SU-DHL-6 (cell line): ENCODE measurements at regions not wholly inside any gene's neighbourhood (a gene's known extent, or its start where the extent isn't known, plus 50 kb on each side); places are given as distances from the start of the nearest gene placed in this dataset.

Experiments
- H2AFZ ChIP-seq: fragments of 200-600 bp; sonication (generic); 2 replicates; pipeline ENCODE4 v1.6.1; 2014; ENCODE audit warnings: low read depth, mild to moderate bottlenecking, moderate library complexity, mixed read lengths, antibody characterized with exemption, low read length; ENCODE audit not compliant: severe bottlenecking
- H3F3A ChIP-seq: fragments of 200-600 bp; shearing (Covaris generic); 2 replicates; pipeline ENCODE4 v1.6.0; 2016; ENCODE audit warnings: antibody characterized with exemption, mild to moderate bottlenecking; ENCODE audit not compliant: insufficient read depth
- H3K27ac ChIP-seq: fragments of 200-600 bp; sonication (generic); 2 replicates; pipeline ENCODE4 v1.5.1; 2016; ENCODE audit warnings: low read depth, mild to moderate bottlenecking, low read length, moderate library complexity, mixed read lengths
- H3K27me3 ChIP-seq: fragments of 200-600 bp; sonication (generic), shearing (Covaris generic); 2 replicates; pipeline ENCODE4 v1.6.0; 2014; ENCODE audit warnings: mild to moderate bottlenecking, low read length
- H3K36me3 ChIP-seq: fragments of 200-600 bp; sonication (generic); 2 replicates; pipeline ENCODE4 v1.6.1; 2014; ENCODE audit warnings: mild to moderate bottlenecking, low read length, mixed read lengths
- H3K4me2 ChIP-seq: fragments of 300-600, 200-600 bp; shearing (Covaris generic), sonication (generic); 2 replicates; pipeline ENCODE4 v1.6.0; 2014; ENCODE audit warnings: low read length, low read depth, mild to moderate bottlenecking; ENCODE audit not compliant: poor library complexity, severe bottlenecking
- H3K4me3 ChIP-seq: fragments of 200-600 bp; sonication (generic); 2 replicates; pipeline ENCODE4 v1.5.1; 2014; ENCODE audit warnings: antibody characterized with exemption, low read length, mild to moderate bottlenecking, mixed read lengths; ENCODE audit not compliant: insufficient read depth, poor library complexity, severe bottlenecking
- H3K79me2 ChIP-seq: fragments of 200-600 bp; sonication (generic); 2 replicates; pipeline ENCODE4 v1.6.1; 2014; ENCODE audit warnings: mild to moderate bottlenecking, low read length, moderate library complexity; ENCODE audit not compliant: insufficient read depth
- H3K9ac ChIP-seq: fragments of 200-600 bp; sonication (generic); 2 replicates; pipeline ENCODE4 v1.7.0; 2014; ENCODE audit warnings: mild to moderate bottlenecking, low read length
- H3K9me2 ChIP-seq: fragments of 200-600 bp; sonication (generic); replicated peaks from 2 replicates; pipeline ENCODE4 v1.6.1; 2014; ENCODE audit warnings: low read length; ENCODE audit not compliant: insufficient read depth
- H3K9me3 ChIP-seq: fragments of 200-600 bp; sonication (generic); 2 replicates; pipeline ENCODE4 v1.6.1; 2014; ENCODE audit warnings: low read length, mixed read lengths; ENCODE audit not compliant: insufficient read depth
- H4K20me1 ChIP-seq: fragments of 200-600 bp; sonication (generic); 2 replicates; pipeline ENCODE4 v1.6.1; 2014; ENCODE audit warnings: low read depth, mild to moderate bottlenecking, antibody characterized with exemption, low read length, moderate library complexity, mixed read lengths
- CTCF ChIP-seq: fragments of 200-600 bp; sonication (generic); IDR thresholded peaks from one replicate; pipeline ENCODE4 v1.5.1; 2017; ENCODE audit warnings: antibody characterized with exemption, mild to moderate bottlenecking, low read length, moderate library complexity; ENCODE audit not compliant: insufficient read depth, poor library complexity, severe bottlenecking
- EZH2phosphoT487 ChIP-seq: fragments of 200-600 bp; sonication (generic), shearing (Covaris generic); conservative IDR thresholded peaks from 2 replicates; pipeline ENCODE4 v1.6.1; 2018; ENCODE audit warnings: mild to moderate bottlenecking, antibody characterized with exemption, low read length, moderate library complexity, mixed read lengths

- H3K9me2 ChIP-seq, result no peaks in the 10 kb centered on the region
- no peak overlapping the region for H2AFZ ChIP-seq
- H3F3A ChIP-seq, result no peaks in the 10 kb centered on the region
- no peaks in the 10 kb centered on the region for H3K36me3 ChIP-seq
- H3K9ac ChIP-seq, result no peak overlapping the region
- no peaks in the 10 kb centered on the region for H3K79me2 ChIP-seq
- H3K27ac ChIP-seq, result no peak overlapping the region
- no peaks in the 10 kb centered on the region for H3K27me3 ChIP-seq
- TF ChIP-seq CTCF (no peak), EZH2phosphoT487 (no peak)
- no peaks in the 10 kb centered on the region for H4K20me1 ChIP-seq
- no peaks in the 10 kb centered on the region for H3K9me3 ChIP-seq
- no peak overlapping the region for H3K4me3 ChIP-seq
- no peak overlapping the region for H3K4me2 ChIP-seq
Observed at GRCh38 chr5:173772384-173773059, 115.6 kb upstream of the CPEB4 start.

GRCh38 chr5:173774271-173774761 is 113.8 kb upstream of the CPEB4 start:
- TF ChIP-seq CTCF (no peak), EZH2phosphoT487 (no peak)

GRCh38 chr5:173775261-173776197 is 112.6 kb upstream of the CPEB4 start:
- TF ChIP-seq EZH2phosphoT487 (no peak), CTCF (no peak)
- Histone ChIP-seq H3K9me3 (no peaks in the 10 kb centered on the region), H3K27me3 (no peaks in the 10 kb centered on the region), H3K79me2 (no peaks in the 10 kb centered on the region), H3K4me2 (no peak overlapping the region), H3K9me2 (no peaks in the 10 kb centered on the region), H3K4me3 (no peak overlapping the region), H3K27ac (no peak overlapping the region), H3F3A (no peaks in the 10 kb centered on the region), H4K20me1 (no peaks in the 10 kb centered on the region), H2AFZ (peak overlapping the region; percentile 7), H3K36me3 (no peaks in the 10 kb centered on the region), H3K9ac (no peak overlapping the region)

More at GRCh38 chr5:173774271-173774761, 113.8 kb upstream of the CPEB4 start:
- H3F3A ChIP-seq, result no peaks in the 10 kb centered on the region
- no peaks in the 10 kb centered on the region for H4K20me1 ChIP-seq
- no peaks in the 10 kb centered on the region for H3K9me3 ChIP-seq
- H3K9ac ChIP-seq, result no peak overlapping the region
- H3K27me3 ChIP-seq, result no peaks in the 10 kb centered on the region
- no peaks in the 10 kb centered on the region for H3K79me2 ChIP-seq
- H2AFZ ChIP-seq, result no peak overlapping the region
- no peak overlapping the region for H3K4me3 ChIP-seq
- H3K9me2 ChIP-seq, result no peaks in the 10 kb centered on the region
- H3K36me3 ChIP-seq, result no peaks in the 10 kb centered on the region
- H3K27ac ChIP-seq, result no peak overlapping the region
- H3K4me2 ChIP-seq, result no peak overlapping the region
